Mesendoderm (in vitro differentiated cells): ENCODE measurements at regions not wholly inside any gene's neighbourhood (a gene's known extent, or its start where the extent isn't known, plus 50 kb on each side); places are given as distances from the start of the nearest gene placed in this dataset.

ENCODE experiments used
- DNase-seq: peaks from one replicate; pipeline ENCODE4 v3.0.0; 2013
- H2AK5ac ChIP-seq: 2 replicates; pipeline ENCODE4 v1.6.1; 2013; ENCODE audit warnings: low read length, inconsistent platforms
- H2BK120ac ChIP-seq: 2 replicates; pipeline ENCODE4 v1.6.1; 2013; ENCODE audit warnings: low read depth, mild to moderate bottlenecking, low read length, moderate library complexity, mixed read lengths
- H2BK15ac ChIP-seq: replicated peaks from 2 replicates; pipeline ENCODE4 v1.6.1; 2013; ENCODE audit warnings: low read depth, mild to moderate bottlenecking, moderate library complexity
- H2BK5ac ChIP-seq: 2 replicates; pipeline ENCODE4 v1.6.1; 2013; ENCODE audit warnings: low read length, inconsistent platforms
- H3K18ac ChIP-seq: 2 replicates; pipeline ENCODE4 v1.6.1; 2013; ENCODE audit warnings: mild to moderate bottlenecking, low read length, mixed read lengths
- H3K23ac ChIP-seq: one replicate; pipeline ENCODE4 v1.6.1; 2013; ENCODE audit warnings: low read length
- H3K27ac ChIP-seq: 2 replicates; pipeline ENCODE4 v1.5.1; 2013; ENCODE audit warnings: low read depth, mild to moderate bottlenecking, inconsistent platforms, low read length, moderate library complexity
- H3K27me3 ChIP-seq: 2 replicates; pipeline ENCODE4 v1.6.1; 2013; ENCODE audit warnings: low read length, control low read depth, mild to moderate bottlenecking, inconsistent platforms; ENCODE audit not compliant: insufficient read depth, poor library complexity
- H3K36me3 ChIP-seq: 2 replicates; pipeline ENCODE4 v1.6.1; 2013; ENCODE audit warnings: low read length, inconsistent platforms; ENCODE audit not compliant: control insufficient read depth, insufficient read depth
- H3K4ac ChIP-seq: one replicate; pipeline ENCODE4 v1.6.1; 2013; ENCODE audit warnings: low read depth, mild to moderate bottlenecking, low read length, moderate library complexity
- H3K4me1 ChIP-seq: 2 replicates; pipeline ENCODE4 v1.6.1; 2013; ENCODE audit warnings: low read depth, low read length, inconsistent platforms; ENCODE audit not compliant: control insufficient read depth
- H3K4me2 ChIP-seq: 2 replicates; pipeline ENCODE4 v1.6.1; 2013; ENCODE audit warnings: low read length
- H3K4me3 ChIP-seq: 2 replicates; pipeline ENCODE4 v1.5.1; 2013; ENCODE audit warnings: mild to moderate bottlenecking, low read length
- H3K56ac ChIP-seq: one replicate; pipeline ENCODE4 v1.6.1; 2013; ENCODE audit warnings: low read length
- H3K79me1 ChIP-seq: 2 replicates; pipeline ENCODE4 v1.6.1; 2013; ENCODE audit warnings: low read length, inconsistent platforms
- H3K79me2 ChIP-seq: 2 replicates; pipeline ENCODE4 v1.6.1; 2013; ENCODE audit warnings: mild to moderate bottlenecking, low read length; ENCODE audit not compliant: control insufficient read depth, insufficient read depth
- H3K9ac ChIP-seq: 2 replicates; pipeline ENCODE4 v1.6.1; 2013; ENCODE audit warnings: low read length, inconsistent platforms
- H4K5ac ChIP-seq: one replicate; pipeline ENCODE4 v1.6.1; 2013; ENCODE audit warnings: low read length
- H4K8ac ChIP-seq: one replicate; pipeline ENCODE4 v1.6.1; 2013; ENCODE audit warnings: low read depth, mild to moderate bottlenecking, control low read depth, low read length, moderate library complexity
- WGBS: extraction: QIAGEN DNeasy Blood & Tissue Kit; methylation state at CpG from one replicate; pipeline ENCODE4 v1.1.7; 2013; ENCODE audit warnings: low lambda C conversion rate, missing lambda C conversion rate; ENCODE audit not compliant: insufficient coverage; ENCODE audit errors: extremely low coverage; 5-methylcytosine and 5-hydroxymethylcytosine counted together

GRCh38 chr20:60806824-60807223, 445.2 kb upstream of the CDH4 start:
- no peaks in the 10 kb centered on the region for H3K36me3 ChIP-seq

GRCh38 chr20:60808003-60808672, 443.9 kb upstream of the CDH4 start:
- Histone ChIP-seq H3K27ac (no peak overlapping the region), H3K9ac (no peak overlapping the region), H2AK5ac (no peak overlapping the region), H4K5ac (no peak overlapping the region), H2BK5ac (no peak overlapping the region), H3K79me1 (no peaks in the 10 kb centered on the region), H3K36me3 (no peaks in the 10 kb centered on the region), H3K4me1 (no peaks in the 10 kb centered on the region), H3K79me2 (no peaks in the 10 kb centered on the region), H3K4me2 (no peak overlapping the region), H3K27me3 (no peaks in the 10 kb centered on the region), H2BK120ac (no peak overlapping the region), H3K18ac (no peak overlapping the region), H2BK15ac (no peak overlapping the region), H3K56ac (no peak overlapping the region), H3K4me3 (no peak overlapping the region), H3K4ac (no peak overlapping the region), H4K8ac (no peak overlapping the region), H3K23ac (no peak overlapping the region)
- no CpG with 5 or more reads among the region's 16 CpGs for WGBS
- DNase-seq = no peak

More at GRCh38 chr20:60806824-60807223, 445.2 kb upstream of the CDH4 start:
- Histone ChIP-seq H3K4me3 (no peak overlapping the region), H2BK5ac (no peak overlapping the region), H3K56ac (no peak overlapping the region), H3K18ac (no peak overlapping the region), H2BK15ac (no peak overlapping the region), H3K4ac (no peak overlapping the region), H3K4me1 (no peaks in the 10 kb centered on the region), H3K27me3 (no peaks in the 10 kb centered on the region), H3K27ac (no peak overlapping the region), H2AK5ac (no peak overlapping the region), H4K5ac (no peak overlapping the region), H2BK120ac (no peak overlapping the region), H3K9ac (no peak overlapping the region), H4K8ac (no peak overlapping the region), H3K79me1 (no peaks in the 10 kb centered on the region), H3K79me2 (no peaks in the 10 kb centered on the region), H3K23ac (no peak overlapping the region), H3K4me2 (no peak overlapping the region)
- no peak for DNase-seq
- no CpG with 5 or more reads among the region's 5 CpGs for WGBS

- H3K4me1 ChIP-seq = no peaks in the 10 kb centered on the region
- no peak overlapping the region for H3K4me2 ChIP-seq
- H2AK5ac ChIP-seq = no peak overlapping the region
- no peak overlapping the region for H2BK5ac ChIP-seq
- H2BK120ac ChIP-seq = no peak overlapping the region
- H3K4me3 ChIP-seq = no peak overlapping the region
- no peaks in the 10 kb centered on the region for H3K79me1 ChIP-seq
- no peak overlapping the region for H3K23ac ChIP-seq
- no peak overlapping the region for H3K18ac ChIP-seq
- H3K56ac ChIP-seq = no peak overlapping the region
- H4K8ac ChIP-seq = no peak overlapping the region
- no peak overlapping the region for H3K4ac ChIP-seq
- no peaks in the 10 kb centered on the region for H3K79me2 ChIP-seq
- H2BK15ac ChIP-seq = no peak overlapping the region
- H3K27ac ChIP-seq = no peak overlapping the region
- no peak for DNase-seq
- H3K9ac ChIP-seq = no peak overlapping the region
- no peak overlapping the region for H4K5ac ChIP-seq
- H3K36me3 ChIP-seq = no peaks in the 10 kb centered on the region
- H3K27me3 ChIP-seq = no peaks in the 10 kb centered on the region
- no CpG with 5 or more reads among the region's 6 CpGs for WGBS
Measured at GRCh38 chr20:60808701-60809100, 443.4 kb upstream of the CDH4 start.

- Histone ChIP-seq H3K4me3 (no peak overlapping the region), H3K18ac (no peak overlapping the region), H3K4ac (no peak overlapping the region), H2AK5ac (no peak overlapping the region), H3K79me2 (no peaks in the 10 kb centered on the region), H3K27me3 (no peaks in the 10 kb centered on the region), H3K27ac (no peak overlapping the region), H3K9ac (no peak overlapping the region), H4K8ac (no peak overlapping the region), H2BK15ac (no peak overlapping the region), H3K56ac (no peak overlapping the region), H3K23ac (no peak overlapping the region), H2BK5ac (no peak overlapping the region), H3K4me2 (no peak overlapping the region), H4K5ac (no peak overlapping the region), H3K4me1 (no peaks in the 10 kb centered on the region), H3K36me3 (no peaks in the 10 kb centered on the region), H2BK120ac (no peak overlapping the region), H3K79me1 (no peaks in the 10 kb centered on the region)
- WGBS = no CpG with 5 or more reads among the region's 4 CpGs
- no peak for DNase-seq
Measured at GRCh38 chr20:60810561-60810960, 441.5 kb upstream of the CDH4 start.

GRCh38 chr20:60812561-60812960, 439.5 kb upstream of the CDH4 start:
- Histone ChIP-seq H3K27ac (no peak overlapping the region), H3K79me1 (no peaks in the 10 kb centered on the region), H3K27me3 (no peaks in the 10 kb centered on the region), H4K5ac (no peak overlapping the region), H3K23ac (no peak overlapping the region), H3K56ac (no peak overlapping the region), H2BK120ac (no peak overlapping the region), H3K9ac (no peak overlapping the region), H2BK15ac (no peak overlapping the region), H3K36me3 (no peaks in the 10 kb centered on the region), H2AK5ac (no peak overlapping the region), H3K4me1 (no peaks in the 10 kb centered on the region), H4K8ac (no peak overlapping the region), H3K79me2 (no peaks in the 10 kb centered on the region), H3K18ac (no peak overlapping the region), H3K4me3 (no peak overlapping the region), H3K4me2 (no peak overlapping the region), H2BK5ac (no peak overlapping the region), H3K4ac (no peak overlapping the region)
- WGBS = no CpG with 5 or more reads among the region's 3 CpGs
- no peak for DNase-seq

- no peak overlapping the region for H4K8ac ChIP-seq
- no CpG with 5 or more reads among the region's 5 CpGs for WGBS
Measured at GRCh38 chr20:60813066-60813465, 439.0 kb upstream of the CDH4 start.

More at GRCh38 chr20:60813066-60813465, 439.0 kb upstream of the CDH4 start:
- H3K79me2 ChIP-seq = no peaks in the 10 kb centered on the region
- no peak overlapping the region for H3K27ac ChIP-seq
- no peak overlapping the region for H3K4ac ChIP-seq
- H3K4me3 ChIP-seq = no peak overlapping the region
- no peak overlapping the region for H3K23ac ChIP-seq
- no peak overlapping the region for H4K5ac ChIP-seq
- no peak overlapping the region for H2BK15ac ChIP-seq
- no peak overlapping the region for H3K4me2 ChIP-seq
- H2BK120ac ChIP-seq = no peak overlapping the region
- no peaks in the 10 kb centered on the region for H3K4me1 ChIP-seq
- H3K79me1 ChIP-seq = no peaks in the 10 kb centered on the region
- H3K9ac ChIP-seq = no peak overlapping the region
- no peak for DNase-seq
- no peak overlapping the region for H3K56ac ChIP-seq
- no peak overlapping the region for H3K18ac ChIP-seq
- no peaks in the 10 kb centered on the region for H3K36me3 ChIP-seq
- no peak overlapping the region for H2BK5ac ChIP-seq
- no peaks in the 10 kb centered on the region for H3K27me3 ChIP-seq
- no peak overlapping the region for H2AK5ac ChIP-seq
